ENCODE measurements at regions not wholly inside any gene's neighbourhood (a gene's known extent, or its start where the extent isn't known, plus 50 kb on each side); places are given as distances from the start of the nearest gene placed in this dataset.

- no peak for TF ChIP-seq CTCF (conservative IDR thresholded peaks at IDR 0.05; ENCODE audit: low read length)
- no peak for TF ChIP-seq EZH2phosphoT487 (IDR thresholded peaks at IDR 0.05; ENCODE audit: borderline replicate concordance, low read depth, low read length)
Observed at GRCh38 chr1:31507676-31508530, 68.4 kb upstream of the TINAGL1 start.

Data from OCI-LY7 (cell line).